NCI-H1105 (cell line): ENCODE measurements at regions not wholly inside any gene's neighbourhood (a gene's known extent, or its start where the extent isn't known, plus 50 kb on each side); places are given as distances from the start of the nearest gene placed in this dataset.
"Not testable (repeated sequence)": the region's sequence is repeated elsewhere in the genome, so short reads cannot be mapped to it uniquely, and the experiment has no call there.

Source experiments
- DNase-seq: peaks from one replicate; lab custom pipeline; 2025; lab: John Stamatoyannopoulos, UW

DNA sequence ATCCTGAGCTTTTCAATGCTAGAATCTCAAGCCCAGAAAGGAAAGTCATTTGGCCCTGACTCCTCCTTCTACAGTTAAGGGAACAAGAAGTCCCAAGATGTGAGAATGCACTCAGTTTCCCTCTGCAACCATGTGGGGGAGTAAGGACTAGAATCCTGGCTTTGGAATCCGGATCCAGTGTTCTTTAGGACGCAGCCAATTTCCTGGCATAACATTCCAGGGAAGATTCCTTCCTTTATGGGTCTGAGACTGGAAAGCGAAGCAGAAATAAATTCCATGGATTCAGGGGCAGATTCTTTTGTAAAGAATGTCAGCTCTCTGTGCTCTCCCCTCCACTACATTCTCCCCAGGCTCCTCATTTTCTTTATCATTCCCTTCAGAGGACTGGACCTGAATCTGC lies 151.8 kb upstream of the SOX14 start:
- DNase-seq = no peak

DNA sequence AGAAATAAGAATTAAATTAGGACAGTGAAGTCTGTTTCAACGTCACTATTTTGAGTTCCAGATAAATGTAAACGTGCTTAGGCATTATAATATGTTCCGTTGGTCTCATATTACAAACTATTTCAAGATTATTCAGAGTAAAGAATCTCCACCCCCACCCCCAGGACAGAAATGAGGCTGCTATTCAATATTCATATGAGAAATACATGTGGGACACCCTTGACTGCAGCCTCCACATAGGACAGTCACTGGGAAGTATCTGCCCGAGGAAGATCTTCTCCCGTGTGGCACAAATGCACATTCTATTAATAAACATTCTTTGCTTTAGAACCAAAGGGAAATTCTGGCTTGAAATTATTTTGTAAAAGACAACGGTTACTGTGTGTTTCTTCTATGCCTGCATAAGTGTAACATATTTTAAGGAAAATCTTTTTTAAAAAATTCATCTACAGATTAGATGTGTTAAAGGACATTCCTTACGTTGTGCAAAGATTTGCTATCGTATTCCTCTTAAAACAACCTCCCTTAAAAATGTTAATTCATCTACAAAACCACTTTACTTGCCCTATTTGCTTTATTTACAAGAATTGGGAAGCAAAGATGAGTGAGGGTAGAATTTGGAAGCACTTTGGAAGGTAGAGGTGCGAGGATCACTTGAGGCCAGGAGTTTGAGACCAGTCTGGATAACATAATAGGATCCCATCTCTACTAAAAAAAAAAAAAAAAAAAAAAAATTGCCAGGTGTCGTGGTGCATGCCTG lies 148.3 kb upstream of the SOX14 start:
- DNase-seq = no peak

DNA sequence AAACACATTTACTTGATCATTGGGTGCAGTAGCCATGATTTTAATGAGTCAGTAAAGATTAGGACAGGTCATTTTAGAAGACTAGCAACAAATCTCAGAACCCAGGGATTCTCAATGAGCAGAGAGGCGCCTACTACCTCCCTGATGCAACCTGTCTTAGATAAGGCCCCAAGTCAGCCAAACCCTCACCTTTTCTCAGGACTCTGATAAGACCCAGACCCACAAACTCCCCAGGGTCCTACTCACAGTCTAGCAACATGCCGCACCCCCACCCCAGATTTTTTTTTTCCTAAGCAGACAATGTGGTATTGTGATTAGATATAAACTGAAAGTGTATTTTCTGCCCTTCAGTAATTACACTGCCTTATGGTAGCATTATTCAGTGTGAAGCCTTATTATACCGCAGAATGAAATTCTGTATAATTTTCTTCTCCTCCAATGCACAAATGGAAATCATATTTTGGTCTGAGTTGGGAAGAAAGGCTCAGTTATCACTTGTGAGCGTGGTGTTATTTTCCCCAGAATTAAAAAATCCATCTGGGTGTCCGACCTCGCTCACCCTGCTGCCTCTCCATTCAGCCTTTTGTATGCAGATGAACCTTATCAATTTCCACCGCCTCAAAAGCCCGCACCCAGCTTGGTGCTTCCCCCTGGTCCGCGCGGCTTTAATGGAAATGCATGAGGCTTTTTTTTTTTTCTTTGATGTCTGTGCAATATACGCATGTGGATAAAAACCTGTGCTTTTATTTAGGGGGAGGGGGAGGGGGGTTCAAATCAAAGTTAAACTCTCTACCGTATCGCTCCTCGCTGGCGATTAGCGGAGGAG lies 122.0 kb upstream of the SOX14 start:
- DNase-seq = no peak

DNA sequence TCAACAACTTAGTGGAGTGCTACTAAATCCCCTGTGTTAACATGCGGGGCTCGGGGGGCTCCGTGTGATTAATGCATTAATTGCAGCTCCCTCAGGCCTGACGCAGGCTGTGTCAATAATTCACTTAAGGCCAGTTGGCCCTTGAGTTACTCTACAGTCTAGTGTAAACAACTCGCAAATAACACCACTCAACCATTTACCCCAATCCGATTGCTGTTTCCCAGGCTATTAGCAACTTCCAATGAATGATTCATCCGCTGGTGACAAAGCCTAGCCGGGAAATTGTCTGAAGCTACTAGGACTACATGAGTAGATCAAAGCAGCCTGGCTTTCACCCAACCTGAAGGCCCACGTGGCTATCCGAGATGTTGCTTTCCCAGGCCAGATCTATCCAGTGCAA lies 121.3 kb upstream of the SOX14 start:
- DNase-seq = peak; percentile 42

DNA sequence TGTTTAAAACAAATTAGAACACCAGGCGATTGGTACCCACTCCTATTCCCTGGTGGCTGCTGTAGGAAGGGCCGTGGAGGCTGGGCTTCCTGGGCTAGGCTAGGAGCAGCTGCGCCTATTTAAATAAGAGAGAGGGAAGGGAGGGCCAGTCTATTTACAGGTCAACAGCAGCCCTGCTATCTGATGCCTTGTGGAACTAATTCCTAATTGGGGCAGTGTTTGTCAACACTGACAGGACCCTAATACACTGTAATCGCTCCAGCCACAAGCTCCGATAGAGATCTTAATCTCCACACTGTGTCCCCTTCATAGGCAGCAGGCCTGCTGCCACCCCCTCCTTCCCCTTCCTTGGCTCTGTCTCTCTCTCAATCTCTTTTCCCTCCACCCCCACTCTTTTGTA lies 116.9 kb upstream of the SOX14 start:
- DNase-seq = no peak

DNA sequence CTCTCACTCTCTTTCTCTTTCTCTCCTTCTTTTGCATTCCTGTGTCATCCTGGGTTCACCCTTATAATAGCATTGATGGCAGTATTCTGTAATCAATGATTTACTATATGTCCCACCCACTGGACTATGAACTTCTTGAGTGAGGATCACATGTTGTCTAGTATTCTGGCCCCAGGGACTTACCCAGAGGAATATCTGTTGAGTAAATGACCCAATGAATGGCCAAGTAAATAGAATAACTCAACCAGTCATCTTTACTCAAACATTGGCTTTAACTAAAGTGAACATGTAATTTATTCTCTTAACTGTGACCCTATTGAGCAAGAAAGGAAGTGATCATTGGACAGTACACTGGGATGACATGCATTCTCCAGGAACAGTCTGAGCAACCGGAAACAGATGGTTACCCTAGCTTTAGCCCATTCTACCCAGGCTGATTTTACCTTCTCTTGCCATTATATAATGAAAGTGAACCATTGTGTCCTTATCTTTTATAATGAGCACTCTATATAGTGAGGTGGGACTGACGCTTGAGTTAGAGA lies 94.5 kb upstream of the SOX14 start:
- no peak for DNase-seq

DNA sequence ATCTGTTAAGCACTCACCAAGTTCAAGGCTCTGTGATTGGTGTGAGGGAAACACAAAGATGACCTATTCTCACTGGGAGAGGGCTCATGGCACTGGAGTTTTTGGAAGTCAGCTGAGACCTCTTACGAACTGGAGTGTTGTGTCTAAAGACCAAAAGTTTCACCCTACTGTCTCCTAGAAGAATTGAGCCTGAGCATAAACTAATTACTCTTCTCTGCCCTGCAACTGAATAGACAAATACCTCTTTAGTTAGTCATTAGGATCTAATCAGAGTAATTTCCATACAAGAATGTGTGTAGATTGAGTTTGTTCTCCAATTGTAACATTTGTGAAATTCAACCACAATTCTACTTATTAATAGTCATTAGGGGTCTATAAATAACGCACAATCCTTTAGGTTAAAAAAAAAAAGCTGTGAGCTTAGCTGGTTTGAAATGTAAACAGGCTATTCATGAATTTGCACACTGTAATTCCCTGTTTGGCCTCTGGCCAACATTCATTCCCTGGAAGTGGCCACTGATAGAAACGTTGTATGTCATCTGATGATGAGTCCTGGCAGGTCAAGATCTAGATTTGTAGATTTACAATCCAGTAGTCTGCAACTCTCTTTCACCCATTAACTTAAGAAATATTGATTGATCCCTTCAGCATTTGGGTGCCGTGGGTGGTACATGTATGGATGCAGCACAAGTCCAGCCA lies 76.8 kb upstream of the SOX14 start:
- DNase-seq = peak; percentile 68

DNA sequence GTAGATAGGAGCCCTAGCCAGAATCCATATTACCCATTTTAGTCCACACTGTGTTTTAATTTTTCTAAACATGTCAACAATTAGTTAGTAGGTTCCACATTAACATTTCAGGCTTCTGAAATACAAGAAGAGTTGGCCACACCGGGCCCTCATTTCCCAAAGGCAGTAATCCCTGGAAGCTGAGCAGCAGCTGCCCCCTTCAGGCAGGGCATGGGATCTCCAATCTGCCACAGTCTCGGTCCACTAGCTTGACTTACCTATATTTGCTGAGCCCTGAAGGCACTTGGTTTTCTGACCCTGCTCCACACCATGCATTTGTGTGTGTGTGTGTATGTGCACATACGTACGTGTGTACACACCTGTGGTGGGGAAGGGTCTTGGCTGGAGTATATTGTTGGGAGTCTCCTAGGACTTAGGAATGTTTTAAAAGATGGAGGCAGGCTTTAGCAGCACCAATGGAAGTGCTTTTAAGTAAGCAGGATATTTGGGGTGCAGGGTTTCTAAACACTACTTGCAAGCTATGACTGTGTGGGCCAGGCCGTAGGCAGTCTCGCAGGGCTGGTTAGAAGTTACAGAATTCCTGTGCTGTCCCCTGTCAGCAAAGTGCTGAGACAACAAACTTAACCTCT lies 71.2 kb upstream of the SOX14 start:
- peak; percentile 59 for DNase-seq

DNA sequence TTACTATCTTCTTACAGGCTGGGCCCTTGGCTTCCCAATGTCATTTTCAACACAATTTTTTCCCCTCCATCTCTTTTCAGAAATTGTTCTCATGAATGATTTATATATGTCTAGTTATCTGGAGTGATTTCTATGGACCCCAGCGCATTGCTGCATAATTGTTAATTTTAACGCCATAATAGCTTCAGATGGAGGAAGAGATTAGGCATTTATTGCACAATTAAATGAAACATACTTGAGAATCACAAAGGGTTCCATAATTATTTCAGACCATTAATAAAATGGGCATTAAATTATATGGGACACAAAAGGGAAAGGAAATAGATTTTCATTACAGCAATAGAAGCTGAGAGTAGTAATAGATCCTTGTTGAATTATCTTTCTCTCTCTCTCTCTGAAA lies 70.3 kb upstream of the SOX14 start:
- DNase-seq = peak; percentile 84

DNA sequence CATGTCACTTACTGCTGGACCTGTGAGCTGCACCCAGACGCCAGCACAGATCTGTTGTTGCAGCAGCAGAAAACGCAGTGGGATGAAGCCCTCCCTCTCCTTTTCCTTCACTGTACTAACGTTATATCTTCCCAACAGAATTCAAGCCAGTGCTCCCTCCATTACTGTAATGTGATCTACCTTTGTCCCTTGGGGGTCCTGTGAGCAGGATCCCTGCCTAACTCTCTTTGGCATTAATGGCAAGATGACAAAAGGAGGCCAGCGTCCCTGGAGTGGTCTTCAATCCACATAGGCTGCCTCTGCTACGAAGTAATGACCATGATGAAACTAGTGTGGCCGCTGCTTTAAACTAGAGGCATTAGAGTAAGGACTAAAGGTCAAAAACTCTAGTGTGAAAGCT lies 69.3 kb upstream of the SOX14 start:
- no peak for DNase-seq

DNA sequence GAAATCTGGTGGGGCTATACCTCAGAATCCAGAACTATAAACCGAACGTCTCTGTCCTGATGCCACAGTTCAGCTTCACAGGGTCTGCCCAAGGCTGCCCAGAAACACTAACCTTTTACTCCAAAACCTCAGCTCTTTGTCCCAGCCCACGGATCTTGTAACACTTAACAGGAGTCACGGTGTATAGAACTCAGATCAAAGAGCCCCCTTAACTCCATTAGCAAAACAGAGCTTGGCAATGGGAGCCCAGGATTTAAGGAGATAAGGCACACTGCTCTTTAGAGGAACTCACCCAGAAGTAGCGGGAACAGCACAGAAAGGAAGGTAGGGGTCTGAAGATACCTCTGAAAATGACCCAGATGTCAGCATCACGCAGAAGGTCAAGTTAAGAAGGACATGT lies 68.8 kb upstream of the SOX14 start:
- no peak for DNase-seq

DNA sequence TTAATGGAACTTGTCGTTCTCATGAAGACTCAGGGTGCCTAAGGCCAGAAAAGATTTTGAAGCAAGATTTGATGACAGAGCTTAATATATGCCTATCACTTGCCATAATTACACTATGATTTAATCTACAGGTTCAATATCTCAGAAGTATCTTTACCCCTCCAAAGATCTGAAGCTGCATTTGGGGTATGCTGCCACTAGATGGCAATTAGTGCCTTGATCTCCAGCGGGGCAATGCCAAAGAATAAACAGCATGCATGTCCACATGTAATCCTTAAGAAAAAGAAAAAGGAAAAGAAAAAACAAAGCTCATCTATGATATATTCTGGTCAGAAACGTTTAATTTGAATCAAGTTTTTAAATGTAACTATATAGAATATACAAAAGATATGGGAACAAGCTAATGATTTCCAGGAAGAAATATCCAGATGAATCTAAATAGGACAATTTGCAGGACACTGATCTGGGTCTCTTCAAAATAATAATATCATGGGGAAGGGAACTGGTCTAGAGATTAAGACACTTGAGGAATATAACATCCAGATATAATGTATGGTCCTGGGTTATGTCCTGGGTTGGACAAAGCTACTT lies 55.0 kb upstream of the SOX14 start:
- no peak for DNase-seq

DNA sequence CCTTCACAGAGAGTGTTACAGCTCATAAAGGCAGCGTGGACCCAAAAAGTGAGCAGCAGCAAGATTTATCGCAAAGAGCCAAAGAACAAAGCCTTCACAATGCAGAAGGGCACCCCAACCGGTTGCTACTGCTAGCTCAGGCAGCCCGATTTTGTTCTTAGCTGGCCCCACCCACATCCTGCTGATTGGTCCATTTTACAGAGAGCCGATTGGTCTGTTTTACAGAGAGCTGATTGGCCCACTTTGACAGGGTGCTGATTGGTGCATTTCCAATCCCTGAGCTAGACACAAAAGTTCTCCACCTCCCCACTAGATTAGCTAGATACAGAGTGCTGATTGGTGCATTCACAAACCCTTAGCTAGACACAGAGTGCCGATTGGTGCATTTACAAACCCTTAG lies 50.1 kb upstream of the SOX14 start:
- not testable (repeated sequence) for DNase-seq
